IMR-90 (cell line): ENCODE measurements at regions not wholly inside any gene's neighbourhood (a gene's known extent, or its start where the extent isn't known, plus 50 kb on each side); places are given as distances from the start of the nearest gene placed in this dataset.

Experiments used
- ATAC-seq: fragments of 200-7000 bp; cut with Tn5 transposase; 2 replicates; pipeline ENCODE4 v1.9.1; 2020; ENCODE audit warnings: low read depth, mild to moderate bottlenecking, moderate library complexity
- BruUV-seq: library from RNA; stranded (reverse); fragments of 400-500 nt; replicated peaks from 2 replicates; lab custom pipeline; 2021; lab: Mats Ljungman, UMichigan
- CTCF ChIA-PET: fragments of 300-600 bp; formaldehyde crosslinking; extraction: SDS; loops from one replicate; lab custom pipeline; 2021; ENCODE audit warnings: antibody characterized with exemption; lab: Yijun Ruan, JAX
- POLR2A ChIA-PET: fragments of 300-600 bp; sonication (Branson Sonifier 250); formaldehyde crosslinking; loops from one replicate; lab custom pipeline; 2022; ENCODE audit warnings: antibody characterized with exemption; ENCODE audit not compliant: unreplicated experiment; lab: Charles Lee
- DNase-seq: peaks from one replicate; pipeline ENCODE4 v3.0.0; 2013
- H2AFZ ChIP-seq: replicated peaks from 2 replicates; pipeline ENCODE3; 2013; ENCODE audit warnings: low read length, mild to moderate bottlenecking; ENCODE audit not compliant: poor library complexity
- H2AK5ac ChIP-seq: 2 replicates; pipeline ENCODE4 v1.6.1; 2013; ENCODE audit warnings: low read depth, low read length, inconsistent platforms
- H2AK9ac ChIP-seq: replicated peaks from 2 replicates; pipeline ENCODE3; 2013; ENCODE audit warnings: mild to moderate bottlenecking, low read depth, low read length, moderate library complexity; ENCODE audit not compliant: poor library complexity
- H2BK120ac ChIP-seq: 2 replicates; pipeline ENCODE4 v1.6.1; 2013; ENCODE audit warnings: low read depth, low read length, inconsistent platforms
- H2BK15ac ChIP-seq: 3 replicates; pipeline ENCODE4 v1.6.1; 2013; ENCODE audit warnings: low read depth, low read length, inconsistent platforms
- H2BK20ac ChIP-seq: 2 replicates; pipeline ENCODE4 v1.6.1; 2013; ENCODE audit warnings: low read depth, mild to moderate bottlenecking, inconsistent platforms, low read length, moderate library complexity
- H2BK5ac ChIP-seq: 2 replicates; pipeline ENCODE4 v1.6.1; 2013; ENCODE audit warnings: mild to moderate bottlenecking, low read depth, low read length, inconsistent platforms; ENCODE audit not compliant: poor library complexity, severe bottlenecking
- H3K14ac ChIP-seq: replicated peaks from 2 replicates; pipeline ENCODE4 v1.6.1; 2013; ENCODE audit warnings: low read depth, low read length, inconsistent platforms
- H3K18ac ChIP-seq: 2 replicates; pipeline ENCODE4 v1.6.1; 2013; ENCODE audit warnings: low read depth, low read length, control low read depth
- H3K23ac ChIP-seq: 2 replicates; pipeline ENCODE4 v1.6.1; 2013; ENCODE audit warnings: low read depth, low read length, inconsistent platforms
- H3K27ac ChIP-seq: 2 replicates; pipeline ENCODE4 v1.5.1; 2013; ENCODE audit warnings: mild to moderate bottlenecking, control low read depth, low read length; ENCODE audit not compliant: insufficient read depth
- H3K27me3 ChIP-seq: 2 replicates; pipeline ENCODE4 v1.6.1; 2013; ENCODE audit warnings: low read length; ENCODE audit not compliant: control insufficient read depth, insufficient read depth
- H3K36me3 ChIP-seq: 2 replicates; pipeline ENCODE4 v1.6.1; 2013; ENCODE audit warnings: low read length, mixed read lengths; ENCODE audit not compliant: control insufficient read depth, insufficient read depth
- H3K4ac ChIP-seq: 2 replicates; pipeline ENCODE4 v1.6.1; 2013; ENCODE audit warnings: low read depth, low read length, inconsistent platforms
- H3K4me1 ChIP-seq: 2 replicates; pipeline ENCODE4 v1.6.1; 2013; ENCODE audit warnings: low read length, mixed read lengths; ENCODE audit not compliant: control insufficient read depth, insufficient read depth
- H3K4me2 ChIP-seq: 2 replicates; pipeline ENCODE4 v1.6.1; 2013; ENCODE audit warnings: low read depth, mild to moderate bottlenecking, control low read depth, low read length, moderate library complexity
- H3K4me3 ChIP-seq: 2 replicates; pipeline ENCODE4 v1.5.1; 2013; ENCODE audit warnings: low read depth, mild to moderate bottlenecking, control low read depth, low read length, moderate library complexity; ENCODE audit not compliant: insufficient read depth
- H3K56ac ChIP-seq: 2 replicates; pipeline ENCODE4 v1.6.1; 2013; ENCODE audit warnings: low read length, inconsistent platforms; ENCODE audit not compliant: insufficient read depth; ENCODE audit errors: extremely low read depth
- H3K79me1 ChIP-seq, 2 experiments: 2 replicates each; pipeline ENCODE4 v1.6.1; 2013; ENCODE audit warnings: low read length in 2 of 2, inconsistent platforms in 1 of 2, low read depth in 1 of 2
- H3K9ac ChIP-seq: 2 replicates; pipeline ENCODE4 v1.6.1; 2013; ENCODE audit warnings: low read depth, low read length, control low read depth
- H3K9me1 ChIP-seq: 2 replicates; pipeline ENCODE4 v1.6.1; 2013; ENCODE audit warnings: low read length, inconsistent platforms; ENCODE audit not compliant: insufficient read depth
- H3K9me3 ChIP-seq: 2 replicates; pipeline ENCODE4 v1.6.1; 2013; ENCODE audit warnings: low read length; ENCODE audit not compliant: control insufficient read depth, insufficient read depth
- H4K20me1 ChIP-seq: 2 replicates; pipeline ENCODE4 v1.6.1; 2013; ENCODE audit warnings: low read length, inconsistent platforms; ENCODE audit not compliant: insufficient read depth
- H4K5ac ChIP-seq: 2 replicates; pipeline ENCODE4 v1.6.1; 2013; ENCODE audit warnings: mild to moderate bottlenecking, low read depth, low read length, control low read depth
- H4K8ac ChIP-seq, 2 experiments: 2 replicates each; pipeline ENCODE4 v1.6.1; 2013; ENCODE audit warnings: low read depth in 2 of 2, low read length in 2 of 2, control low read depth in 1 of 2, inconsistent platforms in 1 of 2
- H4K91ac ChIP-seq: 2 replicates; pipeline ENCODE4 v1.6.1; 2013; ENCODE audit warnings: low read depth, low read length, inconsistent platforms; ENCODE audit not compliant: insufficient read depth
- FOS ChIP-seq: fragments of 150-350 bp; IDR thresholded peaks from 2 replicates; pipeline ENCODE4 v1.6.1; 2016; ENCODE audit warnings: low read depth, low read length
- MXI1 ChIP-seq: IDR thresholded peaks from 2 replicates; pipeline ENCODE4 v1.6.1; 2012; ENCODE audit warnings: low read depth, mild to moderate bottlenecking, low read length, moderate library complexity, borderline replicate concordance
- POLR2A ChIP-seq: IDR thresholded peaks from 2 replicates; pipeline ENCODE4 v1.6.1; 2012; ENCODE audit warnings: mild to moderate bottlenecking, low read depth, low read length
- WGBS, 2 experiments: methylation state at CpG; one replicate each; pipeline versions ENCODE4 v1.1.5 to v1.1.7; 2013; ENCODE audit warnings: missing lambda C conversion rate in 2 of 2; ENCODE audit not compliant: insufficient read length in 1 of 2; ENCODE audit errors: extremely low coverage in 2 of 2; 5-methylcytosine and 5-hydroxymethylcytosine counted together
- dilution Hi-C: fragments of 300-500 bp; cut with HindIII; formaldehyde crosslinking; loops from one replicate; pipeline ENCODE4 v1.14.3; 2018; ENCODE audit warnings: low sequenced_read_pairs; ENCODE audit not compliant: unreplicated experiment
- in situ Hi-C: fragments of 300-500 bp; cut with MboI; formaldehyde crosslinking; loops from 3 replicates; pipeline ENCODE4 v1.14.3; 2019; ENCODE audit warnings: low sequenced_read_pairs, inconsistent platforms, mixed read lengths
- intact Hi-C: fragments of 100-400 bp; cut with micrococcal nuclease; formaldehyde crosslinking; loops from 2 replicates; pipeline ENCODE4 v1.10.0; 2022

- no peak overlapping the region for H3K56ac ChIP-seq
- no peaks in the 10 kb centered on the region for H3K36me3 ChIP-seq
- H3K27ac ChIP-seq: no peak overlapping the region
- POLR2A ChIA-PET: no interaction called here
- ATAC-seq: no peak
- no peak overlapping the region for H2BK15ac ChIP-seq
- no peak overlapping the region for H3K4me3 ChIP-seq
- H2BK5ac ChIP-seq: no peak overlapping the region
- CTCF ChIA-PET: no interaction called here
- no peak overlapping the region for H3K14ac ChIP-seq
- H3K4me1 ChIP-seq: no peaks in the 10 kb centered on the region
- H3K18ac ChIP-seq: no peak overlapping the region
- no peak overlapping the region for H4K91ac ChIP-seq
- no peak overlapping the region for H2AFZ ChIP-seq
- no TSS peak for BruUV-seq
- no peaks in the 10 kb centered on the region for H4K20me1 ChIP-seq
- no peaks in the 10 kb centered on the region for H3K79me1 ChIP-seq
- no peak overlapping the region for H2BK120ac ChIP-seq
- TF ChIP-seq MXI1 (no peak), POLR2A (no peak), FOS (no peak)
- H4K5ac ChIP-seq: no peak overlapping the region
- no peak overlapping the region for H2BK20ac ChIP-seq
- intact Hi-C loops (no loop called here), dilution Hi-C loops (no loop called here), in situ Hi-C loops (no loop called here)
- H3K27me3 ChIP-seq: no peaks in the 10 kb centered on the region
- H3K9me1 ChIP-seq: no peaks in the 10 kb centered on the region
- no peak overlapping the region for H3K23ac ChIP-seq
- H3K9me3 ChIP-seq: peaks cover 11% of the 10 kb centered on the region
- no peak overlapping the region for H3K9ac ChIP-seq
- DNase-seq: no peak
- H4K8ac ChIP-seq: no peak overlapping the region
- no peak overlapping the region for H2AK9ac ChIP-seq
- WGBS, 2 experiments: 0% methylated on average over 2 of the region's 5 CpGs; no CpG with 5 or more reads in 1 of the 2 experiments
- H3K4ac ChIP-seq: no peak overlapping the region
- no peak overlapping the region for H2AK5ac ChIP-seq
- no peak overlapping the region for H3K4me2 ChIP-seq
These were observed 659.5 kb upstream of the HS6ST1 start for GRCh38 chr2:128978212-128978611.
